ENCODE measurements at regions not wholly inside any gene's neighbourhood (a gene's known extent, or its start where the extent isn't known, plus 50 kb on each side); places are given as distances from the start of the nearest gene placed in this dataset.

- TF ChIP-seq CTCF (IDR thresholded peaks at IDR 0.05) (no peak), POLR2A (IDR thresholded peaks at IDR 0.05) (no peak)
Measured at GRCh38 chr1:187715483-187715882, 886.7 kb downstream of the PLA2G4A start.

Measured in body of pancreas (tissue), 4 donors.